GM12892 (cell line): ENCODE measurements at regions not wholly inside any gene's neighbourhood (a gene's known extent, or its start where the extent isn't known, plus 50 kb on each side); places are given as distances from the start of the nearest gene placed in this dataset.

ENCODE experiments used
- POLR2A ChIP-seq: IDR thresholded peaks from 2 replicates; pipeline ENCODE4 v1.6.1; 2011; ENCODE audit warnings: low read depth, low read length, control low read depth
- POLR2AphosphoS5 ChIP-seq: IDR thresholded peaks from 2 replicates; pipeline ENCODE4 v1.6.1; 2011; ENCODE audit warnings: low read depth, low read length, control low read depth
- TAF1 ChIP-seq: IDR thresholded peaks from 2 replicates; pipeline ENCODE4 v1.6.1; 2011; ENCODE audit warnings: low read depth, mild to moderate bottlenecking, control low read depth, low read length, borderline replicate concordance

DNA sequence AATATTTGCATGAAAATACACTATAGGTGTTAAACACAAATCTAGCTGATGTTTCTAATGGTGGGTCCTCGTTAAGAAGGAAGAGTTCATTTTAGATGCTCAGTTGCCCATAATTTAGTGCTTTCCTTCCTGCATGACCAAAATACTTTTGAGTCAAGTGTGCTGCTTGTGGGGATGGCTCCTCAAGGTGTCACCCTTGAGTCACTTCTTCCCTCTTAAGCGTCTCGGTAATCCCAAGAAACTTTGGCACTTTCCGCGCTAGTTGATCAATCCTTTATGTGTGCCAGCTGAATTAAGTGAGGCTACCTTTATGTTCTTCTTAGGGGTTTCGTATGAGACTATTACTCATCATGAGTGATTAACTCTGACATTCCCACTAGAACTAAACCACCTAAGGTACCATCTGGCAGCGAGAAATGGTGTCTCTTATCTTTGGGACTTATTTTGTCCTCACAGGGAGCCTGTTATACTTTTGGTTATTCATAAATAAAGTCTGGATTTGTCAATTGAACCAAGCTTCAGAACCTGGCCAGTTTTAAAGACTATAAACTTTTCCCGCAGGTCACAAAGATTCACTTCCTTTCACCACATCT, 106.8 kb downstream of the NHLRC3 start:
- TF ChIP-seq POLR2AphosphoS5, result no peak
- TF ChIP-seq POLR2A, result no peak
- no peak for TF ChIP-seq TAF1
